A673 (cell line): ENCODE measurements at regions not wholly inside any gene's neighbourhood (a gene's known extent, or its start where the extent isn't known, plus 50 kb on each side); places are given as distances from the start of the nearest gene placed in this dataset.

Experiments
- BruUV-seq: library from RNA; stranded (reverse); fragments of 400-500 nt; replicated peaks from 2 replicates; lab custom pipeline; 2021; lab: Mats Ljungman, UMichigan
- CTCF ChIA-PET: fragments of 300-600 bp; sonication (Branson Sonifier 250); formaldehyde crosslinking; loops from one replicate; lab custom pipeline; 2022; ENCODE audit warnings: antibody characterized with exemption; lab: Charles Lee
- POLR2A ChIA-PET: fragments of 300-600 bp; sonication (Branson Sonifier 250); formaldehyde crosslinking; loops from one replicate; lab custom pipeline; 2022; ENCODE audit warnings: antibody characterized with exemption; ENCODE audit not compliant: low non-redundant PET; lab: Charles Lee
- DNase-seq: peaks from one replicate; pipeline ENCODE4 v3.0.0-alpha.2; 2015; ENCODE audit warnings: low spot score
- H3K27ac ChIP-seq: fragments of 200-600 bp; sonication (generic); 2 replicates; pipeline ENCODE4 v1.5.1; 2016; ENCODE audit warnings: mixed run types, low read depth, mild to moderate bottlenecking, mixed read lengths, antibody characterized with exemption, low read length; ENCODE audit not compliant: poor library complexity, severe bottlenecking
- H3K27me3 ChIP-seq: fragments of 200-600 bp; sonication (generic); replicated peaks from 2 replicates; pipeline ENCODE4 v1.6.1; 2017; ENCODE audit warnings: mixed run types, low read depth, mild to moderate bottlenecking, mixed read lengths, antibody characterized with exemption, low read length; ENCODE audit not compliant: insufficient read depth, poor library complexity
- H3K36me3 ChIP-seq: fragments of 200-600 bp; sonication (generic); 2 replicates; pipeline ENCODE4 v1.6.1; 2016; ENCODE audit warnings: mixed run types, mild to moderate bottlenecking, mixed read lengths, antibody characterized with exemption, low read length; ENCODE audit not compliant: insufficient read depth, poor library complexity, severe bottlenecking
- H3K4me1 ChIP-seq: fragments of 200-600 bp; sonication (generic); 2 replicates; pipeline ENCODE4 v1.6.1; 2017; ENCODE audit warnings: mixed run types, mild to moderate bottlenecking, mixed read lengths, antibody characterized with exemption, low read length; ENCODE audit not compliant: insufficient read depth, poor library complexity, severe bottlenecking
- H3K4me3 ChIP-seq: fragments of 200-600 bp; sonication (generic); 2 replicates; pipeline ENCODE4 v1.5.1; 2016; ENCODE audit warnings: low read depth, mixed run types, mild to moderate bottlenecking, mixed read lengths, low read length; ENCODE audit not compliant: poor library complexity, severe bottlenecking
- H3K9me3 ChIP-seq: fragments of 200-600 bp; sonication (generic); 2 replicates; pipeline ENCODE4 v1.6.1; 2016; ENCODE audit warnings: mixed run types, low read depth, mild to moderate bottlenecking, mixed read lengths, antibody characterized with exemption, low read length; ENCODE audit not compliant: poor library complexity, severe bottlenecking
- CTCF ChIP-seq: fragments of 300-800, 200-600 bp; sonication (generic); conservative IDR thresholded peaks from 2 replicates; pipeline ENCODE4 v1.5.1; 2017; ENCODE audit warnings: low read depth, mild to moderate bottlenecking, antibody characterized with exemption, low read length, moderate library complexity, mixed read lengths
- EZH2 ChIP-seq: fragments of 200-600 bp; sonication (generic); IDR thresholded peaks from 2 replicates; pipeline ENCODE4 v1.6.1; 2017; ENCODE audit warnings: borderline replicate concordance, low read depth, mild to moderate bottlenecking, mixed read lengths, antibody characterized with exemption, low read length; ENCODE audit not compliant: poor library complexity, severe bottlenecking
- intact Hi-C: fragments of 100-400 bp; cut with micrococcal nuclease; formaldehyde crosslinking; loops from one replicate; pipeline ENCODE4 v1.10.0; 2022; ENCODE audit not compliant: unreplicated experiment

GRCh38 chr6:134414793-134415192 lies 96.9 kb upstream of the SGK1 start:
- TF ChIP-seq EZH2 = no peak
- no peak for TF ChIP-seq CTCF
- no peak for DNase-seq
- Histone ChIP-seq H3K27me3 (no peaks in the 10 kb centered on the region), H3K27ac (no peak overlapping the region), H3K4me3 (no peak overlapping the region), H3K9me3 (no peaks in the 10 kb centered on the region), H3K4me1 (no peaks in the 10 kb centered on the region), H3K36me3 (no peaks in the 10 kb centered on the region)
- ChIA-PET CTCF (no interaction called here), POLR2A (no interaction called here)
- intact Hi-C loops = no loop called here
- BruUV-seq = no TSS peak

GRCh38 chr6:134413241-134413643 lies 95.3 kb upstream of the SGK1 start:
- H3K4me3 ChIP-seq = no peak overlapping the region
- ChIA-PET CTCF (no interaction called here), POLR2A (no interaction called here)
- TF ChIP-seq CTCF (no peak), EZH2 (no peak)
- H3K36me3 ChIP-seq = no peaks in the 10 kb centered on the region
- H3K27ac ChIP-seq = no peak overlapping the region
- H3K27me3 ChIP-seq = no peaks in the 10 kb centered on the region
- no peak for DNase-seq
- intact Hi-C loops = no loop called here
- H3K9me3 ChIP-seq = no peaks in the 10 kb centered on the region
- BruUV-seq = no TSS peak
- no peaks in the 10 kb centered on the region for H3K4me1 ChIP-seq

GRCh38 chr6:134410541-134410940 lies 92.6 kb upstream of the SGK1 start:
- BruUV-seq = no TSS peak
- ChIA-PET POLR2A (no interaction called here), CTCF (no interaction called here)
- Histone ChIP-seq H3K27me3 (no peaks in the 10 kb centered on the region), H3K4me3 (no peak overlapping the region), H3K36me3 (no peaks in the 10 kb centered on the region), H3K27ac (no peak overlapping the region), H3K9me3 (no peaks in the 10 kb centered on the region), H3K4me1 (no peaks in the 10 kb centered on the region)
- DNase-seq = no peak
- intact Hi-C loops = no loop called here
- TF ChIP-seq CTCF = no peak
- TF ChIP-seq EZH2 = no peak
